Stimulated activated CD8-positive, alpha-beta memory T cell treated with anti-CD3 and anti-CD28 coated beads, Interleukin-7, amount 100 ng/mL, for 24 hours (primary cell): ENCODE measurements at regions not wholly inside any gene's neighbourhood (a gene's known extent, or its start where the extent isn't known, plus 50 kb on each side); places are given as distances from the start of the nearest gene placed in this dataset.
"Not testable (repeated sequence)": the region's sequence is repeated elsewhere in the genome, so short reads cannot be mapped to it uniquely, and the experiment has no call there.

ENCODE experiments used
- DNase-seq: peaks from one replicate; pipeline ENCODE4 v3.0.0-alpha.2; 2020; ENCODE audit warnings: low read depth

- no peak for DNase-seq
Measured at GRCh38 chr7:16933296-16934279, 51.8 kb upstream of the AGR3 start.

GRCh38 chr7:16934722-16935340 is 53.0 kb upstream of the AGR3 start:
- no peak for DNase-seq

GRCh38 chr7:16935341-16935735 is 53.6 kb upstream of the AGR3 start:
- DNase-seq, result no peak

- DNase-seq, result no peak
Measured at GRCh38 chr7:16936626-16937422, 55.0 kb upstream of the AGR3 start.

- DNase-seq, result no peak
Measured at GRCh38 chr7:16939161-16939560, 57.4 kb upstream of the AGR3 start.

GRCh38 chr7:16940776-16941175 is 59.0 kb upstream of the AGR3 start:
- DNase-seq, result no peak

- no peak for DNase-seq
Measured at GRCh38 chr7:16942929-16943509, 61.2 kb upstream of the AGR3 start.

- DNase-seq, result no peak
Measured at GRCh38 chr7:16944936-16945335, 63.2 kb upstream of the AGR3 start.

GRCh38 chr7:16945372-16945771 is 63.6 kb upstream of the AGR3 start:
- DNase-seq, result no peak

- DNase-seq, result not testable (repeated sequence)
Measured at GRCh38 chr7:16948110-16948509, 66.3 kb upstream of the AGR3 start.

- DNase-seq, result no peak
Measured at GRCh38 chr7:16951483-16952080, 69.8 kb upstream of the AGR3 start.

- DNase-seq, result no peak
Measured at GRCh38 chr7:16954321-16954720, 72.5 kb upstream of the AGR3 start.

GRCh38 chr7:16958724-16959123 is 76.9 kb upstream of the AGR3 start:
- DNase-seq, result no peak

- no peak for DNase-seq
Measured at GRCh38 chr7:16960337-16960965, 78.7 kb upstream of the AGR3 start.

- DNase-seq, result no peak
Measured at GRCh38 chr7:16961641-16962040, 79.9 kb upstream of the AGR3 start.

GRCh38 chr7:16963044-16963443 is 81.3 kb upstream of the AGR3 start:
- no peak for DNase-seq

GRCh38 chr7:16965697-16966096 is 83.9 kb upstream of the AGR3 start:
- DNase-seq, result not testable (repeated sequence)

- DNase-seq, result no peak
Measured at GRCh38 chr7:16967300-16967811, 85.6 kb upstream of the AGR3 start.

- no peak for DNase-seq
Measured at GRCh38 chr7:16970732-16971482, 89.1 kb upstream of the AGR3 start.

GRCh38 chr7:16975712-16976111 is 93.9 kb upstream of the AGR3 start:
- DNase-seq, result no peak
